Activated CD4-positive, alpha-beta memory T cell treated with anti-CD3 and anti-CD28 coated beads, Interleukin-2, amount 10 ng/mL, durations not matched to agents 7 days and 5 days (primary cell): ENCODE measurements at regions not wholly inside any gene's neighbourhood (a gene's known extent, or its start where the extent isn't known, plus 50 kb on each side); places are given as distances from the start of the nearest gene placed in this dataset.
"Not testable (repeated sequence)": the region's sequence is repeated elsewhere in the genome, so short reads cannot be mapped to it uniquely, and the experiment has no call there.

Source experiments
- CTCF ChIA-PET: fragments of 350-600 bp; sonication (Branson Sonifier 250); formaldehyde crosslinking; loops from one replicate; lab custom pipeline; 2021; ENCODE audit warnings: antibody characterized with exemption, inconsistent platforms; lab: Charles Lee
- POLR2A ChIA-PET: fragments of 350-600 bp; sonication (Branson Sonifier 250); formaldehyde crosslinking; loops from one replicate; lab custom pipeline; 2021; ENCODE audit warnings: antibody characterized with exemption; lab: Charles Lee
- DNase-seq: peaks from one replicate; pipeline ENCODE4 v3.0.0-alpha.2; 2020
- H3K27ac Mint-ChIP-seq: one replicate; pipeline ENCODE4 v1.8.0; 2021; ENCODE audit warnings: mild to moderate bottlenecking, mixed read lengths
- H3K27me3 Mint-ChIP-seq: one replicate; pipeline ENCODE4 v1.8.0; 2021; ENCODE audit warnings: mixed read lengths
- H3K36me3 Mint-ChIP-seq: one replicate; pipeline ENCODE4 v1.8.0; 2021; ENCODE audit warnings: low read depth, mixed read lengths
- H3K4me1 Mint-ChIP-seq: one replicate; pipeline ENCODE4 v1.8.0; 2021; ENCODE audit warnings: mixed read lengths
- H3K4me3 Mint-ChIP-seq: one replicate; pipeline ENCODE4 v1.8.0; 2021; ENCODE audit warnings: mild to moderate bottlenecking, mixed read lengths
- H3K9me3 Mint-ChIP-seq: one replicate; pipeline ENCODE4 v1.8.0; 2021; ENCODE audit warnings: mixed read lengths

DNA sequence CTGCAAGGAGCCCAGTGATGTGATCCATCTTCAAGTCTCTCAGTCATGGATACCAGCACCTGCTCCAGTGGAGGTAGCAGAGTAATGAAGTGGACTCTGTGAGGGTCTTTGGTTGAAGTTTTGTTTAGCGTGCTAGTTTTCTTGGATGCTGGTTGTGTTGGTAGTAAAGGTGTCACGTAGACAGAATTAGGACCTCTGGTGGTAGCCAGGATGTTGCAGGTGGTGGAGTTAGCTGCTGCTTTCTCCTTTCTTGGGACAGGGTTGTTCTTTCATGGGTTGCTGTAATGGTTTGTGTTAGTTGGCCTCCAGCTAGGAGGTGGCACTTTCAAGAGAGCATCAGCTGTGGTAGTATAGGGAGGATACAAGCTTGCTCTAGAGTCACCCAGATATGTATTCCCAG lies 125.2 kb downstream of the ANXA2 start:
- peaks cover 2% of the 10 kb centered on the region for H3K4me1 Mint-ChIP-seq
- H3K36me3 Mint-ChIP-seq = peaks cover 4% of the 10 kb centered on the region
- ChIA-PET POLR2A (no interaction called here), CTCF (interaction anchor here (0.7 kb wide), 1 partner anchor 50 kb away, joined by 3 read pairs; no protein-coding TSS in a partner anchor)
- peaks cover 39% of the 10 kb centered on the region for H3K27me3 Mint-ChIP-seq
- peaks cover 13% of the 10 kb centered on the region for H3K9me3 Mint-ChIP-seq
- H3K27ac Mint-ChIP-seq = no peak overlapping the region
- H3K4me3 Mint-ChIP-seq = no peak overlapping the region
- no peak for DNase-seq

DNA sequence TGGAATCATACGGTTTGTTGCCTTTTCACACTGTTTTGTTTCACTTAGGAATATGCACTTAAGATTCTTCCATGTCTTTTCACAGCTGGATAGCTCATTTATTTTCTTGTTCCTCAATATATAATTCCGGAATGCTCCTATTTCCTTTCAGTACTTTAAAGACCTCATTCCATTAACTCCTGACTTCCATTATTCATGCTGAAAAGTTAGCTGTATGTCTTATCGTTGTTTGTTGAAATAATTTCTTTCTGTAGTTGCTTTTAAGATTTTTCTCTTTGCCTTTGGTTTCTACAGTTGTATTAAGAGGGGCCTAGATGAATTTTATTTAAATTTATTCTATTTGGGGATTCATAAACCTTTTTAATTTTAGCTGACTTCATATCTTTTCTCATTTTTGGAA lies 122.2 kb downstream of the ANXA2 start:
- Mint-ChIP-seq H3K27me3 (peaks cover 35% of the 10 kb centered on the region), H3K4me1 (no peaks in the 10 kb centered on the region), H3K36me3 (peaks cover 4% of the 10 kb centered on the region), H3K4me3 (no peak overlapping the region), H3K27ac (no peak overlapping the region), H3K9me3 (peaks cover 13% of the 10 kb centered on the region)
- ChIA-PET CTCF (no interaction called here), POLR2A (no interaction called here)
- no peak for DNase-seq

DNA sequence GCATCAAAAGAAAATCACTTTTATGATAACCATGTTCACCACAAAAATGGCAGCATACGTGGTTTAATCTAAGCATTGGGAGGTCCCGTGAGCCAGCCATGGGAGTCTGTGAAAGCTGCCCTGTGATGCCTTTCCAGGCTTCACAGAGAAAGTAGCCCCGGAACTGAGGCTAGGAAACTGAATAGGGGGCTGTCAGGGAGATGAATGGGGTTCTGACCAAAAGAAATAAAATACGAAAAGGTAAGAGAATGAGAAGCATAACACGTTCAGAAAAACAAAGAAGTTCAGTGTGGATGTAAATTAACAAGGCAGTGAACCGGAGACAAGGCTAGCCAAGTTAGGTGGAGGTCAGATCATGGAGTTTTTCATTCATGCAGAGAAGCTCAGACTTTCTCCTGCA lies 118.9 kb downstream of the ANXA2 start:
- Mint-ChIP-seq H3K9me3 (peaks cover 13% of the 10 kb centered on the region), H3K4me1 (no peaks in the 10 kb centered on the region), H3K4me3 (no peak overlapping the region), H3K27ac (no peak overlapping the region), H3K27me3 (peaks cover 48% of the 10 kb centered on the region), H3K36me3 (peaks cover 4% of the 10 kb centered on the region)
- ChIA-PET CTCF (no interaction called here), POLR2A (no interaction called here)
- DNase-seq = no peak

DNA sequence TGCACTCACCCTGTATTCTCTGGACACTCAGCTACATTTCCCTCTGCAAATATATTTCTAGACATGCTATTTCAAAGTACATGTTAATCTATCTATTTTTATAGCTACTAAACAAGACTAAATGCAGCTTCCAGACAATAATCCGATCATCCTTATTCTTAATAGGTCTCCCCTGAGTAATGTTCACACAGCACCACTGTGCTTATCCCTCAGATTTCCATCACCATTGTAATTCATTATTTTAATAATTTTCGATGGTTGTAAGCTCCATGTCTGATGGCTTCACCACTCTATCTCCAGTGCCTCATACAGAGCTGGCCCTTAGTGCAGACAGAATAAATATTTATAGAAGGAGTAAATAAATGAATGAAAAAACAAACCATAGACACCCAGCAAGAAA lies 117.5 kb downstream of the ANXA2 start:
- Mint-ChIP-seq H3K9me3 (peaks cover 12% of the 10 kb centered on the region), H3K36me3 (peaks cover 4% of the 10 kb centered on the region), H3K27me3 (peaks cover 56% of the 10 kb centered on the region), H3K27ac (no peak overlapping the region), H3K4me1 (no peaks in the 10 kb centered on the region), H3K4me3 (no peak overlapping the region)
- ChIA-PET POLR2A (no interaction called here), CTCF (interaction anchor here (1.2 kb wide), 1 partner anchor 13 kb away, joined by 3 read pairs; no protein-coding TSS in a partner anchor)
- DNase-seq = no peak

DNA sequence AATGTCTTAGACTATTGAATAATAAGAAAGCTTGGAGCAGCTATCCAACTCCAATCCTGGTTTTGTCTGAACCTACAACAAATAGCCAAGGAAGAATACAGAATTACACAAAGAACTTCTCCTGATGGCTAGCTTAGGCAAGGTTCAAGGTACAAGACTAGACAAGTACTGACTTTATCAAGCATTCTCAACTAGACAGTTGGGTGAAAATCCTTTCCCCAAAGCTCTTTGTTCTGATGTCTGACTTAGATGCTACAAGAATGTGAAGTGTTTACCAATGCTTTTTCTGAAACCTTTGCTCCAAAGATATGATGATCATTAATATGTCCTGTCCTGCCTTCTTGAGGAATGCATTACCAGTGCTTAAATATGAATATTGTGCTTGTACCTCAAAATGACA lies 113.8 kb downstream of the ANXA2 start:
- Mint-ChIP-seq H3K4me1 (no peaks in the 10 kb centered on the region), H3K27me3 (peaks cover 50% of the 10 kb centered on the region), H3K4me3 (no peak overlapping the region), H3K9me3 (no peaks in the 10 kb centered on the region), H3K27ac (no peak overlapping the region), H3K36me3 (no peaks in the 10 kb centered on the region)
- POLR2A ChIA-PET = no interaction called here
- no peak for DNase-seq
- CTCF ChIA-PET = interaction anchor here (1.4 kb wide), 1 partner anchor 42 kb away, joined by 5 read pairs; no protein-coding TSS in a partner anchor

DNA sequence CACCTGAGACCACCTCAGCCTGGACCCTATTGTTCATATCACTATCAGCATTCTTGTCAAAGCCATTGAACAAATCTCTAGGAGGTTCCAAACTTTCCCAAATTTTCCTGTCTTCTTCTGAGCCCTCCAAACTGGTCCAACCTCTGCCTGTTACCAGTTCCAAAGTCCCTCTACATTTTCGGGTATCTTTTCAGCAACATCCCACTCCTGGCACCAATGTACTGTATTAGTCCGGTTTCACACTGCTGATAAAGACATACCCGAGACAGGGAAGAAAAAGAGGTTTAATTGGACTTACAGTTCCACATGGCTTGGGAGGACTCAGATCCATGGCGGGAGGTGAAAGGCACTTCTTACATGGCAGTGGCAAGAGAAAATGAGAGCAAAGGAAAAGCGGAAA lies 101.9 kb downstream of the ANXA2 start:
- DNase-seq, H3K4me3 Mint-ChIP-seq, CTCF ChIA-PET, H3K4me1 Mint-ChIP-seq, H3K9me3 Mint-ChIP-seq, POLR2A ChIA-PET, H3K27ac Mint-ChIP-seq, H3K36me3 Mint-ChIP-seq: not testable (repeated sequence)
- H3K27me3 Mint-ChIP-seq = peaks cover 23% of the 10 kb centered on the region

DNA sequence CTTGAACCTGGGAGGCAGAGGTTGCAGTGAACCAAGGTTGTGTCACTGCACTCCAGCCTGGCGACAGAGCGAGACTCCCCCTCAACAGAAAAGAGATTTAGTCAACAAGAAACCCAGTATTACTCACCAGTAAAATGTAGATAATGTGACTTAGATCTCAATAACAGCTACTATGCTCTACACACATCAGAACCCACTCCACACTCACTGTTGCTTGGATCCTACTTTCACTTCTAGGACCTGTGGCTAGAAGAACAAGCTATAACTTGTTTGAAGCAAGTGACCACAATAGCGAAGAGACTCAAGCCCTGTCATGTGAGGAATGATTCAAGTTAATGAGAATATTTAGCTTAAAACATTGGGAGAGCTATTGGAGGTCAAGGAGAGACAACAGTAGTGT lies 100.7 kb downstream of the ANXA2 start:
- H3K4me3 Mint-ChIP-seq = no peak overlapping the region
- H3K36me3 Mint-ChIP-seq = no peaks in the 10 kb centered on the region
- H3K4me1 Mint-ChIP-seq = no peaks in the 10 kb centered on the region
- ChIA-PET POLR2A (no interaction called here), CTCF (no interaction called here)
- peaks cover 5% of the 10 kb centered on the region for H3K9me3 Mint-ChIP-seq
- DNase-seq = no peak
- H3K27ac Mint-ChIP-seq = no peak overlapping the region
- H3K27me3 Mint-ChIP-seq = peaks cover 18% of the 10 kb centered on the region
